H9 (cell line): ENCODE measurements at regions not wholly inside any gene's neighbourhood (a gene's known extent, or its start where the extent isn't known, plus 50 kb on each side); places are given as distances from the start of the nearest gene placed in this dataset.

Experiments used
- DNase-seq: peaks from one replicate; pipeline ENCODE4 v3.0.0-alpha.2; 2017
- H2AFZ ChIP-seq: one replicate; pipeline ENCODE4 v1.6.1; 2013; ENCODE audit warnings: mild to moderate bottlenecking, low read length, control low read depth, moderate library complexity
- H2AK5ac ChIP-seq: 2 replicates; pipeline ENCODE4 v1.6.1; 2013; ENCODE audit warnings: low read length, control low read depth, mixed read lengths; ENCODE audit not compliant: insufficient read length
- H2BK120ac ChIP-seq: one replicate; pipeline ENCODE4 v1.6.1; 2013; ENCODE audit warnings: low read depth, mild to moderate bottlenecking, low read length, control low read depth, inconsistent platforms; ENCODE audit not compliant: poor library complexity, severe bottlenecking
- H2BK12ac ChIP-seq: 2 replicates; pipeline ENCODE4 v1.6.1; 2013; ENCODE audit warnings: low read length, control low read depth, mixed read lengths, low read depth; ENCODE audit not compliant: insufficient read length
- H2BK15ac ChIP-seq: 2 replicates; pipeline ENCODE4 v1.6.1; 2013; ENCODE audit warnings: low read depth, low read length, control low read depth
- H2BK20ac ChIP-seq: one replicate; pipeline ENCODE4 v1.6.1; 2013; ENCODE audit warnings: low read depth, mild to moderate bottlenecking, low read length, control low read depth, inconsistent platforms; ENCODE audit not compliant: poor library complexity, severe bottlenecking
- H2BK5ac ChIP-seq: 2 replicates; pipeline ENCODE4 v1.6.1; 2013; ENCODE audit warnings: low read length, control low read depth, mixed read lengths; ENCODE audit not compliant: insufficient read length
- H3K14ac ChIP-seq: 2 replicates; pipeline ENCODE4 v1.6.1; 2013; ENCODE audit warnings: low read length, control low read depth; ENCODE audit not compliant: insufficient read depth
- H3K18ac ChIP-seq: 2 replicates; pipeline ENCODE4 v1.6.1; 2013; ENCODE audit warnings: low read depth, mild to moderate bottlenecking, mixed read lengths, low read length, control low read depth; ENCODE audit not compliant: insufficient read length
- H3K23ac ChIP-seq: 2 replicates; pipeline ENCODE4 v1.6.1; 2013; ENCODE audit warnings: low read length, control low read depth, mixed read lengths, low read depth; ENCODE audit not compliant: insufficient read length
- H3K23me2 ChIP-seq: 2 replicates; pipeline ENCODE4 v1.6.1; 2013; ENCODE audit warnings: low read depth, mild to moderate bottlenecking, mixed read lengths, low read length, control low read depth; ENCODE audit not compliant: insufficient read length, poor library complexity, severe bottlenecking
- H3K27ac ChIP-seq: 2 replicates; pipeline ENCODE4 v1.5.1; 2013; ENCODE audit warnings: low read length, control low read depth, mixed read lengths, low read depth; ENCODE audit not compliant: insufficient read length
- H3K27me3 ChIP-seq: 2 replicates; pipeline ENCODE4 v1.6.1; 2013; ENCODE audit warnings: low read length, control low read depth, inconsistent platforms; ENCODE audit not compliant: insufficient read depth
- H3K4ac ChIP-seq: 2 replicates; pipeline ENCODE4 v1.6.1; 2013; ENCODE audit warnings: low read depth, mild to moderate bottlenecking, control low read depth, inconsistent platforms, low read length, moderate library complexity
- H3K4me1 ChIP-seq: 2 replicates; pipeline ENCODE4 v1.6.1; 2013; ENCODE audit warnings: low read length, control low read depth, inconsistent platforms; ENCODE audit not compliant: insufficient read depth
- H3K4me2 ChIP-seq: 2 replicates; pipeline ENCODE4 v1.6.1; 2013; ENCODE audit warnings: low read length, control low read depth, mixed read lengths; ENCODE audit not compliant: insufficient read length, insufficient read depth
- H3K56ac ChIP-seq: 2 replicates; pipeline ENCODE4 v1.6.1; 2013; ENCODE audit warnings: low read depth, mild to moderate bottlenecking, mixed read lengths, low read length, control low read depth; ENCODE audit not compliant: insufficient read length
- H3K79me1 ChIP-seq: 2 replicates; pipeline ENCODE4 v1.6.1; 2013; ENCODE audit warnings: low read depth, mild to moderate bottlenecking, moderate library complexity, low read length, control low read depth, inconsistent platforms; ENCODE audit not compliant: insufficient read depth, poor library complexity, severe bottlenecking
- H3K79me2 ChIP-seq: 2 replicates; pipeline ENCODE4 v1.6.1; 2013; ENCODE audit warnings: low read length, control low read depth, inconsistent platforms; ENCODE audit not compliant: insufficient read depth
- H3K9ac ChIP-seq: 2 replicates; pipeline ENCODE4 v1.6.1; 2013; ENCODE audit warnings: low read length, control low read depth, mixed read lengths; ENCODE audit not compliant: insufficient read length; ENCODE audit errors: extremely low read depth
- H3K9me3 ChIP-seq: one replicate; pipeline ENCODE4 v1.6.1; 2013; ENCODE audit warnings: low read depth, low read length, inconsistent platforms; ENCODE audit not compliant: control insufficient read depth
- H3T11ph ChIP-seq: one replicate; pipeline ENCODE4 v1.6.1; 2013; ENCODE audit warnings: mild to moderate bottlenecking, low read length, control low read depth, inconsistent platforms
- H4K20me1 ChIP-seq: one replicate; pipeline ENCODE4 v1.6.1; 2013; ENCODE audit not compliant: control insufficient read depth, insufficient read length, insufficient read depth
- H4K5ac ChIP-seq: 2 replicates; pipeline ENCODE4 v1.6.1; 2013; ENCODE audit warnings: low read depth, mild to moderate bottlenecking, mixed read lengths, low read length, control low read depth; ENCODE audit not compliant: insufficient read length
- H4K8ac ChIP-seq: replicated peaks from 2 replicates; pipeline ENCODE4 v1.6.1; 2013; ENCODE audit warnings: low read length, control low read depth, mixed read lengths, low read depth; ENCODE audit not compliant: insufficient read length
- H4K91ac ChIP-seq: 2 replicates; pipeline ENCODE4 v1.6.1; 2013; ENCODE audit warnings: low read depth, mild to moderate bottlenecking, moderate library complexity, mixed read lengths, low read length, control low read depth; ENCODE audit not compliant: insufficient read length
- H3K27ac Mint-ChIP-seq, 3 experiments: 2 replicates in 2 of 3; 3 replicates in 1 of 3; pipeline ENCODE4 v1.8.0; 2020 to 2021; ENCODE audit warnings: mixed read lengths in 3 of 3, mild to moderate bottlenecking in 1 of 3, moderate library complexity in 1 of 3
- H3K27me3 Mint-ChIP-seq: 2 replicates; pipeline ENCODE4 v1.8.0; 2021; ENCODE audit warnings: low read depth, mild to moderate bottlenecking, moderate library complexity, mixed read lengths
- H3K36me3 Mint-ChIP-seq, 3 experiments: 2 replicates in 2 of 3; 3 replicates in 1 of 3; pipeline ENCODE4 v1.8.0; 2020 to 2021; ENCODE audit warnings: low read depth in 3 of 3, mixed read lengths in 3 of 3; ENCODE audit not compliant: insufficient read depth in 1 of 3
- H3K4me1 Mint-ChIP-seq, 2 experiments: 2 replicates each; pipeline ENCODE4 v1.8.0; 2020; ENCODE audit warnings: mixed read lengths in 2 of 2
- H3K4me3 Mint-ChIP-seq, 2 experiments: 2 replicates in 1 of 2; 3 replicates in 1 of 2; pipeline ENCODE4 v1.8.0; 2020 to 2021; ENCODE audit warnings: mild to moderate bottlenecking in 2 of 2, mixed read lengths in 2 of 2, moderate library complexity in 1 of 2
- H3K9me3 Mint-ChIP-seq, 2 experiments: 2 replicates in 1 of 2; 3 replicates in 1 of 2; pipeline ENCODE4 v1.8.0; 2020; ENCODE audit warnings: mild to moderate bottlenecking in 2 of 2, mixed read lengths in 2 of 2, moderate library complexity in 1 of 2
- CTCF ChIP-seq: fragments of 200-600 bp; sonication (generic); conservative IDR thresholded peaks from 3 replicates; pipeline ENCODE4 v1.8.0; 2021; ENCODE audit warnings: antibody characterized with exemption, mild to moderate bottlenecking
- WGBS: extraction: QIAGEN DNeasy Blood & Tissue Kit; methylation state at CpG from one replicate; pipeline ENCODE4 v1.1.7; 2013; ENCODE audit warnings: missing lambda C conversion rate, low lambda C conversion rate, mixed read lengths; ENCODE audit not compliant: insufficient read length; ENCODE audit errors: extremely low coverage; 5-methylcytosine and 5-hydroxymethylcytosine counted together

- H4K20me1 ChIP-seq: no peaks in the 10 kb centered on the region
- no peak overlapping the region for H3K27ac Mint-ChIP-seq
- DNase-seq: no peak
- WGBS: no CpG with 5 or more reads among the region's 2 CpGs
- no peak overlapping the region for H2BK12ac ChIP-seq
- H3K9me3 ChIP-seq: no peaks in the 10 kb centered on the region
- no peaks in the 10 kb centered on the region for H3K27me3 ChIP-seq
- H3K18ac ChIP-seq: no peak overlapping the region
- H3T11ph ChIP-seq: no peak overlapping the region
- no peaks in the 10 kb centered on the region; a peak in 2 of 4 replicates for H3K4me1 Mint-ChIP-seq
- H2AFZ ChIP-seq: no peak overlapping the region
- no peaks in the 10 kb centered on the region for H3K79me2 ChIP-seq
- H4K5ac ChIP-seq: no peak overlapping the region
- peaks cover 2% of the 10 kb centered on the region; the same call in 1 of the 2 replicates for H3K27me3 Mint-ChIP-seq
- no peak overlapping the region for H2BK5ac ChIP-seq
- H3K4me1 ChIP-seq: no peaks in the 10 kb centered on the region; the same call in 1 of the 2 replicates
- H3K56ac ChIP-seq: no peak overlapping the region
- no peaks in the 10 kb centered on the region for H3K9me3 Mint-ChIP-seq
- no peak overlapping the region for H3K4me2 ChIP-seq
- H4K8ac ChIP-seq: no peak overlapping the region
- H3K23ac ChIP-seq: no peak overlapping the region
- H3K14ac ChIP-seq: no peak overlapping the region
- no peaks in the 10 kb centered on the region for H3K36me3 Mint-ChIP-seq
- no peaks in the 10 kb centered on the region for H3K23me2 ChIP-seq
- no peak overlapping the region for H3K4ac ChIP-seq
- no peak overlapping the region for H3K9ac ChIP-seq
- no peak for TF ChIP-seq CTCF
- no peak overlapping the region for H4K91ac ChIP-seq
- H2BK15ac ChIP-seq: no peak overlapping the region
- H3K4me3 Mint-ChIP-seq: no peak overlapping the region
- H2AK5ac ChIP-seq: no peak overlapping the region
- H3K79me1 ChIP-seq: no peaks in the 10 kb centered on the region
- no peak overlapping the region for H2BK120ac ChIP-seq
- H2BK20ac ChIP-seq: no peak overlapping the region
- no peak overlapping the region for H3K27ac ChIP-seq
These were observed 64.0 kb downstream of the OR13H1 start for GRCh38 chrX:131607792-131608369.
